GM12878 (cell line): ENCODE measurements at regions not wholly inside any gene's neighbourhood (a gene's known extent, or its start where the extent isn't known, plus 50 kb on each side); places are given as distances from the start of the nearest gene placed in this dataset.

Experiments
- ATAC-seq: fragments of 200-7000 bp; cut with Tn5 transposase; 3 replicates; pipeline ENCODE4 v1.9.1; 2020; ENCODE audit warnings: mild to moderate bottlenecking, moderate library complexity
- BruUV-seq: library from RNA; stranded (reverse); fragments of 400-500 nt; replicated peaks from 2 replicates; lab custom pipeline; 2021; lab: Mats Ljungman, UMichigan
- CTCF ChIA-PET: fragments of 300-600 bp; sonication (Branson Sonifier 250); formaldehyde crosslinking; extraction: SDS; loops from one replicate; lab custom pipeline; 2021; ENCODE audit warnings: inconsistent platforms; lab: Yijun Ruan, JAX
- POLR2A ChIA-PET: fragments of 350-600 bp; formaldehyde crosslinking; extraction: SDS; loops from one replicate; lab custom pipeline; 2021; ENCODE audit warnings: inconsistent platforms; lab: Charles Lee
- RAD21 ChIA-PET: fragments of 300-600 bp; sonication (Branson Sonifier 250); formaldehyde crosslinking; loops from one replicate; lab custom pipeline; 2023; ENCODE audit warnings: antibody characterized with exemption; ENCODE audit not compliant: unreplicated experiment; lab: Charles Lee
- SMC1A ChIA-PET: fragments of 300-600 bp; sonication (Branson Sonifier 250); formaldehyde crosslinking; loops from one replicate; lab custom pipeline; 2023; ENCODE audit not compliant: unreplicated experiment, uncharacterized antibody; lab: Charles Lee
- DNase-seq: peaks from one replicate; pipeline ENCODE4 v3.0.0-alpha.2; 2011; ENCODE audit warnings: low read depth, low spot score
- FAIRE-seq: peaks from 3 replicates; lab custom pipeline; 2011; peaks lifted over from hg19 to GRCh38; lab: Jason Lieb, UNC
- H2AFZ ChIP-seq: 2 replicates; pipeline ENCODE4 v1.6.0; 2011; ENCODE audit warnings: low read depth, low read length, control low read depth; ENCODE audit not compliant: control insufficient read depth
- H3K27ac ChIP-seq: 2 replicates; pipeline ENCODE4 v1.5.1; 2011; ENCODE audit warnings: control low read depth; ENCODE audit not compliant: control insufficient read depth, insufficient read depth
- H3K27me3 ChIP-seq, 2 experiments: replicated peaks in 1 of 2; 2 replicates each; pipeline versions ENCODE4 v1.6.0 to v1.6.1; 2011; ENCODE audit warnings: low read length in 1 of 2; ENCODE audit not compliant: control insufficient read depth in 2 of 2, insufficient read depth in 2 of 2
- H3K36me3 ChIP-seq, 2 experiments: 2 replicates each; pipeline ENCODE4 v1.5.1; 2011; ENCODE audit warnings: low read length in 1 of 2; ENCODE audit not compliant: control insufficient read depth in 2 of 2, insufficient read depth in 2 of 2
- H3K4me1 ChIP-seq: 2 replicates; pipeline ENCODE4 v1.6.1; 2011; ENCODE audit warnings: mild to moderate bottlenecking, low read length, moderate library complexity, mixed read lengths; ENCODE audit not compliant: control insufficient read depth, insufficient read depth
- H3K4me2 ChIP-seq: 2 replicates; pipeline ENCODE4 v1.6.0; 2011; ENCODE audit warnings: control low read depth; ENCODE audit not compliant: control insufficient read depth, insufficient read depth
- H3K4me3 ChIP-seq: fragments of 200-600 bp; sonication (generic); 2 replicates; pipeline ENCODE4 v1.5.1; 2016
- H3K79me2 ChIP-seq: 2 replicates; pipeline ENCODE4 v1.6.0; 2011; ENCODE audit warnings: low read length; ENCODE audit not compliant: control insufficient read depth, insufficient read depth
- H3K9ac ChIP-seq: 2 replicates; pipeline ENCODE4 v1.8.0; 2011; ENCODE audit warnings: low read length, control low read depth, mixed read lengths; ENCODE audit not compliant: control insufficient read depth, insufficient read depth
- H3K9me3 ChIP-seq: replicated peaks from 3 replicates; pipeline ENCODE4 v1.5.1; 2011; ENCODE audit warnings: mild to moderate bottlenecking, low read length; ENCODE audit not compliant: control insufficient read depth, insufficient read depth
- H4K20me1 ChIP-seq: 2 replicates; pipeline ENCODE4 v1.6.0; 2011; ENCODE audit not compliant: control insufficient read depth, insufficient read depth
- CUX1 ChIP-seq: IDR thresholded peaks from 2 replicates; pipeline ENCODE4 v1.6.1; 2012; ENCODE audit warnings: improper control_type of control experiment, low read depth, low read length; ENCODE audit not compliant: insufficient replicate concordance
- POLR2A ChIP-seq: IDR thresholded peaks from 2 replicates; pipeline ENCODE4 v1.6.1; 2011; ENCODE audit warnings: low read depth, mild to moderate bottlenecking, low read length
- ZBTB4 ChIP-seq: fragments of 450-650 bp; formaldehyde crosslinking; IDR thresholded peaks from 2 replicates; pipeline ENCODE4 v1.4.0; 2022; ENCODE audit warnings: mild to moderate bottlenecking, moderate library complexity
- WGBS: methylation state at CpG from one replicate; pipeline ENCODE4 v1.1.6; 2016; ENCODE audit warnings: low lambda C conversion rate; ENCODE audit not compliant: insufficient replicate concordance, insufficient coverage; ENCODE audit errors: missing lambda C conversion rate; 5-methylcytosine and 5-hydroxymethylcytosine counted together
- in situ Hi-C: fragments of 300-500 bp; cut with MboI; formaldehyde crosslinking; loops from 9 replicates; pipeline ENCODE4 v1.14.3; 2018; ENCODE audit warnings: mixed read lengths
- intact Hi-C: fragments of 100-400 bp; cut with micrococcal nuclease; formaldehyde crosslinking; loops from one replicate; pipeline ENCODE4 v1.14.2; 2022; ENCODE audit not compliant: unreplicated experiment

GRCh38 chr7:149627911-149628310, 130.3 kb upstream of the ZNF746 start:
- Histone ChIP-seq H3K9me3 (no peaks in the 10 kb centered on the region), H3K79me2 (peaks cover 19% of the 10 kb centered on the region), H3K27ac (no peak overlapping the region), H3K4me3 (no peak overlapping the region), H3K4me2 (no peak overlapping the region), H3K27me3 (peaks cover 2 to 5% of the 10 kb centered on the region in 2 experiments; a peak in 3 of 4 replicates), H3K9ac (no peak overlapping the region), H3K4me1 (peaks cover 4% of the 10 kb centered on the region; the same call in 1 of the 2 replicates), H3K36me3 (no peaks in the 10 kb centered on the region), H2AFZ (no peak overlapping the region), H4K20me1 (no peaks in the 10 kb centered on the region)
- no TSS peak for BruUV-seq
- TF ChIP-seq ZBTB4 (CRISPR knock-in tag) (no peak), POLR2A (no peak), CUX1 (no peak)
- 60% methylated on average over 3 of the region's 3 CpGs for WGBS
- intact Hi-C loops (no loop called here), in situ Hi-C loops (no loop called here)
- SMC1A ChIA-PET, result interaction anchor here (0.7 kb wide), 1 partner anchor 133 kb away, joined by 3 read pairs; no protein-coding TSS in a partner anchor
- CTCF ChIA-PET, result interaction anchor here (1.0 to 1.8 kb wide), 4 partner anchors 33 to 133 kb away, joined by 3 to 5 read pairs (median 4); no protein-coding TSS in a partner anchor
- RAD21 ChIA-PET, result no interaction called here
- ATAC-seq (no peak), FAIRE-seq (no peak), DNase-seq (no peak)
- POLR2A ChIA-PET, result no interaction called here
